CD4-positive, alpha-beta T cell (primary cell): ENCODE measurements at regions not wholly inside any gene's neighbourhood (a gene's known extent, or its start where the extent isn't known, plus 50 kb on each side); places are given as distances from the start of the nearest gene placed in this dataset.

ENCODE experiments used
- ATAC-seq: fragments of 200-7000 bp; cut with Tn5 transposase; one replicate; pipeline ENCODE4 v1.10.0; 2022; ENCODE audit warnings: mild to moderate bottlenecking; ENCODE audit not compliant: poor library complexity
- CTCF ChIA-PET: fragments of 350-600 bp; sonication (Branson Sonifier 250); formaldehyde crosslinking; loops from one replicate; lab custom pipeline; 2021; ENCODE audit warnings: antibody characterized with exemption, inconsistent platforms; lab: Charles Lee
- POLR2A ChIA-PET: fragments of 350-600 bp; sonication (Branson Sonifier 250); formaldehyde crosslinking; loops from one replicate; lab custom pipeline; 2021; ENCODE audit warnings: antibody characterized with exemption, inconsistent platforms; lab: Charles Lee
- DNase-seq, 14 experiments: peaks; one replicate each; pipeline ENCODE4 v3.0.0-alpha.2; 2013 to 2020; ENCODE audit warnings: mixed read lengths in 2 of 14
- H3K27ac ChIP-seq, 2 donors: one replicate each; pipeline versions ENCODE4 v1.5.1 to v1.7.0; 2013; ENCODE audit warnings: low read length in 2 of 2, low read depth in 1 of 2, mild to moderate bottlenecking in 1 of 2
- H3K27me3 ChIP-seq, 2 experiments: 1 replicate in 1 of 2; 2 replicates in 1 of 2; pipeline versions ENCODE4 v1.6.1 to v1.7.0; 2013; ENCODE audit warnings: low read length in 2 of 2, control low read depth in 1 of 2, mild to moderate bottlenecking in 1 of 2, moderate library complexity in 1 of 2; ENCODE audit not compliant: insufficient read depth in 2 of 2, control insufficient read depth in 1 of 2
- H3K36me3 ChIP-seq: one replicate; pipeline ENCODE4 v1.6.1; 2013; ENCODE audit warnings: low read length, control low read depth; ENCODE audit not compliant: insufficient read depth
- H3K4me1 ChIP-seq: one replicate; pipeline ENCODE4 v1.6.1; 2013; ENCODE audit warnings: low read length, control low read depth; ENCODE audit not compliant: insufficient read depth
- H3K4me3 ChIP-seq: one replicate; pipeline ENCODE4 v1.5.1; 2013; ENCODE audit warnings: mild to moderate bottlenecking, low read length, moderate library complexity
- H3K9me3 ChIP-seq, 2 experiments: 1 replicate in 1 of 2; 2 replicates in 1 of 2; pipeline versions ENCODE4 v1.6.1 to v1.7.0; 2013; ENCODE audit warnings: low read length in 2 of 2, mild to moderate bottlenecking in 2 of 2, control low read depth in 1 of 2, moderate library complexity in 1 of 2; ENCODE audit not compliant: control insufficient read depth in 1 of 2, insufficient read depth in 1 of 2
- H3K27ac Mint-ChIP-seq: one replicate; pipeline ENCODE4 v1.8.0; 2020; ENCODE audit warnings: mixed read lengths
- H3K27me3 Mint-ChIP-seq: one replicate; pipeline ENCODE4 v1.8.0; 2021; ENCODE audit warnings: mixed read lengths
- H3K36me3 Mint-ChIP-seq: one replicate; pipeline ENCODE4 v1.8.0; 2021; ENCODE audit warnings: low read depth, mixed read lengths
- H3K4me1 Mint-ChIP-seq: one replicate; pipeline ENCODE4 v1.8.0; 2021; ENCODE audit warnings: low read depth, mixed read lengths
- H3K4me3 Mint-ChIP-seq: one replicate; pipeline ENCODE4 v1.8.0; 2020; ENCODE audit warnings: mild to moderate bottlenecking, mixed read lengths
- H3K9me3 Mint-ChIP-seq: one replicate; pipeline ENCODE4 v1.8.0; 2020; ENCODE audit warnings: mixed read lengths
- CTCF ChIP-seq: fragments of 200-600 bp; IDR thresholded peaks from one replicate; pipeline ENCODE4 v1.8.0; 2022; ENCODE audit warnings: antibody characterized with exemption, mild to moderate bottlenecking
- intact Hi-C, 2 experiments: fragments of 100-400 bp; cut with DNase I in 1 of 2; cut with micrococcal nuclease in 1 of 2; formaldehyde crosslinking; loops; one replicate each; pipeline versions ENCODE4 v1.15.1 to v1.9.0; 2023 to 2025; cut with DNase I, micrococcal nuclease

DNA sequence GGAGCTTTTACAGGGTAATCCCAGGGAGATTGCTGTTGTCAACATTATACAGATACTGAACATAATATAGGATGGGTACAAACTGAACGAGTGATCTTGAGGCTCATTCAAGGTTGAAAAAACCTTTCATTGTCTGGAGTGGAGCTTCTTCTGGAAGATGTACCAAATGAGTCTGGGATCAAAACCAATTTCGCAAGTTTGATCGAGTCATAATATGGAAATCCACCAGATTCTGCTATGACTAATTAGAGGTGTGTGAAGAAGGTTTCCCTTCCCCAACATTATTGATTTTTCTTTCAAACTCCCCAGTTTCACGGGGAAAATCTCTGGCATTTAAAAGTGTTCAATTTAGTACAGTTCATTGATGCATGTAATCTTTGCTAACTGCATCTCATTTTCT, 324.1 kb downstream of the ZFHX3 start:
- no peaks in the 10 kb centered on the region for H3K36me3 ChIP-seq
- TF ChIP-seq CTCF, result no peak
- Mint-ChIP-seq H3K27ac (no peak overlapping the region), H3K9me3 (no peaks in the 10 kb centered on the region), H3K36me3 (no peaks in the 10 kb centered on the region), H3K4me1 (no peaks in the 10 kb centered on the region), H3K4me3 (no peak overlapping the region), H3K27me3 (no peaks in the 10 kb centered on the region)
- intact Hi-C loops, result no loop called here
- no peak overlapping the region for H3K4me3 ChIP-seq
- CTCF ChIA-PET, result no interaction called here
- ATAC-seq (no peak), DNase-seq (no peak)
- no peaks in the 10 kb centered on the region for H3K27me3 ChIP-seq
- H3K27ac ChIP-seq, result no peak overlapping the region
- POLR2A ChIA-PET, result no interaction called here
- H3K4me1 ChIP-seq, result no peaks in the 10 kb centered on the region
- no peaks in the 10 kb centered on the region for H3K9me3 ChIP-seq

GRCh38 chr16:72722552-72722951, 325.4 kb downstream of the ZFHX3 start:
- intact Hi-C loops, result no loop called here
- no peak for ATAC-seq
- Mint-ChIP-seq H3K27ac (no peak overlapping the region), H3K4me1 (no peaks in the 10 kb centered on the region), H3K9me3 (no peaks in the 10 kb centered on the region), H3K27me3 (no peaks in the 10 kb centered on the region), H3K4me3 (no peak overlapping the region), H3K36me3 (no peaks in the 10 kb centered on the region)
- H3K9me3 ChIP-seq, result no peaks in the 10 kb centered on the region
- H3K27ac ChIP-seq, result no peak overlapping the region
- H3K36me3 ChIP-seq, result no peaks in the 10 kb centered on the region
- DNase-seq, result no peak
- no peak for TF ChIP-seq CTCF
- CTCF ChIA-PET, result no interaction called here
- H3K4me1 ChIP-seq, result no peaks in the 10 kb centered on the region
- no peak overlapping the region for H3K4me3 ChIP-seq
- POLR2A ChIA-PET, result no interaction called here
- no peaks in the 10 kb centered on the region for H3K27me3 ChIP-seq

DNA sequence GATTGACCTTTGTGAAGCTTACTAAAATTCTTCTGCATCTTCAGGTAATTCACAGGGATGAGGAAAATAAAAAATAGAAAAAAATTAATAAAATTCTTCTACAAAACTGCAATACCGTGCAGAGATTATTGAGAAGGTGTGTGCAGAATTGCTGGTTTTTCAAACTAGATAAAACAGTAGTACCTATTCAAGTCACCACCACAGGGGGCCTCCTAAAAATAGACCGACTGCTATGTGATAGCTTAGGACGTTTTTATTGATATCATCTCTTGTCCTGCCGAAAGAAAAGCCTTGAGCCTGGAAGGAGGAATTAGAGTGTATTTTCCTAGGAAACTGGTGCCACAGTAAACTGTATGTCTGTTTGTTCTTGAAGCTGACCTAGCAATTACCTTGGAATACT, 325.9 kb downstream of the ZFHX3 start:
- no peaks in the 10 kb centered on the region for H3K27me3 ChIP-seq
- H3K27ac ChIP-seq, result no peak overlapping the region
- ATAC-seq, result no peak
- ChIA-PET POLR2A (no interaction called here), CTCF (no interaction called here)
- no peaks in the 10 kb centered on the region for H3K4me1 ChIP-seq
- no peak for TF ChIP-seq CTCF
- no peak overlapping the region for H3K4me3 ChIP-seq
- no peaks in the 10 kb centered on the region for H3K27me3 Mint-ChIP-seq
- H3K9me3 Mint-ChIP-seq, result no peaks in the 10 kb centered on the region
- no peak overlapping the region for H3K27ac Mint-ChIP-seq
- intact Hi-C loops, result no loop called here
- no peaks in the 10 kb centered on the region for H3K36me3 ChIP-seq
- no peaks in the 10 kb centered on the region for H3K4me1 Mint-ChIP-seq
- no peaks in the 10 kb centered on the region for H3K9me3 ChIP-seq
- no peak overlapping the region for H3K4me3 Mint-ChIP-seq
- no peak for DNase-seq
- H3K36me3 Mint-ChIP-seq, result no peaks in the 10 kb centered on the region
